Activated CD8-positive, alpha-beta memory T cell treated with anti-CD3 and anti-CD28 coated beads for 4 hours (primary cell): ENCODE measurements at regions not wholly inside any gene's neighbourhood (a gene's known extent, or its start where the extent isn't known, plus 50 kb on each side); places are given as distances from the start of the nearest gene placed in this dataset.

Experiments
- DNase-seq, 2 donors: peaks; one replicate each; pipeline ENCODE4 v3.0.0-alpha.2; 2020; ENCODE audit warnings: low read depth in 2 of 2

DNA sequence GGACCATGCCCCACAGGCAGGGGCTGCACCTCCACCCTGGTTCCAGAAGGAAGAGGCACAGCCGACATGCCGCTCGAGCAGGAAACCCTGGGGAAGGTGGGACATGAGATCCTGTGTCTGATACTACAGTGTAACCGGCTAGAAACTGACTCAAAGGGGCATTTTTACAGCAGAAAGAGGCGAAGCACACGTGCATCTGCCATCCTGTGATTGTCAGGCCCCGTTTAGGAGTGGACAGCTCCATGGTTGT, 62.7 kb downstream of the SIK1 start:
- DNase-seq = no peak

GRCh38 chr21:43363506-43364260, 63.2 kb downstream of the SIK1 start:
- DNase-seq = no peak

- DNase-seq = no peak
Measured at GRCh38 chr21:43362915-43363314, 64.0 kb downstream of the SIK1 start.

GRCh38 chr21:43362321-43362791, 64.6 kb downstream of the SIK1 start:
- DNase-seq = peak; percentile 57 to 73

GRCh38 chr21:43361493-43362296, 65.2 kb downstream of the SIK1 start:
- peak in 1 of 2 donors; percentile 17 for DNase-seq

DNA sequence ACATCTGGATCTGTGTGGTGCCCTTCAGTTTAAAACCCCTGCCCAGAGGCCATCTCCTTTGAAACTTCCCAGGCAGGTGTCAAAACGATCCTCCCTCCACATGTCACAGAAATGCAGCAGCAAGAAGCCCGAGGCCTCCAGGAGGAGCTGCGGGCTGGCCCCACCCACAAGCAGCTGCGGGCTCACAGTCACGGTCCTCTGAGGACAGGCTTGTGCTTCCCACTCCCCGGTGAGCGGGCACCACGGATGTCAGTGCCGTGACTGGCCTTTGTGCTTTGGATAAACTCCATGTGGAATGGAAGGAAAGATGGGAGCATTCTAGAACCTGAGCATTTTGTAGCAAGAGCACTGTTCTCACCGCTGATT, 65.8 kb downstream of the SIK1 start:
- DNase-seq = no peak

GRCh38 chr21:43360441-43361126, 66.3 kb downstream of the SIK1 start:
- DNase-seq = no peak

DNA sequence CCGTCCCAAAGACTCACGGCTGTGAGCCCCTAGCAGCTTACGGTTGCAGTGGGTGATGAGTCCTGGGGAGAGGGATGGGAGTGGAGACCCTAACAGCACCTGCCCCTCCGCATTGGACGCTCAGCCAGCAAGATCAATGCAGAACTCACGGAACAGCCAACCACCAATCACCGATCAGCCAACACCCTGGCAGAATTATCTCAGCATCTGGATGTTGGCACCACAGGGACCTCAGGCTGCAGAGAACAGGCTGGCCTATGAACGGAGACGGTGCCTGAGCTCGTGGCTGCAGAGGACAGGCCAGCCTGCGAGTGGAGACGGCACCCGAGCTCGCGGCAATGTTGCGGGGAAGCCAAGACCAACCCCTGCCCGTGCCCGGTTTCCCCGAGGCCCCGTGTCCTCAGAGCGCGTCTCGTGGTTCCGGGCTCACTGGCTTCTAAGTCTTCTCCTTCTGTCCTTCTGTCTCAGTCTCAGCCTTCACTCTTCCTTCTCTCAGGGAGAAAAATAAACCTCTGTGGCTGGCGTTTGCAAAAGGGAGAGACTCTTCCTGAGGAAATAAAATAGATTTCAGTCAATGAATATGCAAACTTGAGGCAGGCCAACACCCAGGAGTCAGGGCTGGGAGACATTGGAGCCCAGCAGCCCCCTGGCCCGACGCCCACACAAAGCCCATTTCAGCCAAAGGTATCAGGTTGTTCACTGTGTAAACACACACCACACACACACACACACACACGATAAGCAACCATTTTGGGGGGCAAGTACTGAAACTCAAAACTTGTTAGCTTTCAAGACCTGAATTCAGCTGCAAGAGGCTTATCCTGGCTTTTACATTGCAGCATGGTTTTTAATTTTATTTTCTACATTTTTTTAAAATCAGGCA, 67.8 kb downstream of the SIK1 start:
- no peak for DNase-seq

DNA sequence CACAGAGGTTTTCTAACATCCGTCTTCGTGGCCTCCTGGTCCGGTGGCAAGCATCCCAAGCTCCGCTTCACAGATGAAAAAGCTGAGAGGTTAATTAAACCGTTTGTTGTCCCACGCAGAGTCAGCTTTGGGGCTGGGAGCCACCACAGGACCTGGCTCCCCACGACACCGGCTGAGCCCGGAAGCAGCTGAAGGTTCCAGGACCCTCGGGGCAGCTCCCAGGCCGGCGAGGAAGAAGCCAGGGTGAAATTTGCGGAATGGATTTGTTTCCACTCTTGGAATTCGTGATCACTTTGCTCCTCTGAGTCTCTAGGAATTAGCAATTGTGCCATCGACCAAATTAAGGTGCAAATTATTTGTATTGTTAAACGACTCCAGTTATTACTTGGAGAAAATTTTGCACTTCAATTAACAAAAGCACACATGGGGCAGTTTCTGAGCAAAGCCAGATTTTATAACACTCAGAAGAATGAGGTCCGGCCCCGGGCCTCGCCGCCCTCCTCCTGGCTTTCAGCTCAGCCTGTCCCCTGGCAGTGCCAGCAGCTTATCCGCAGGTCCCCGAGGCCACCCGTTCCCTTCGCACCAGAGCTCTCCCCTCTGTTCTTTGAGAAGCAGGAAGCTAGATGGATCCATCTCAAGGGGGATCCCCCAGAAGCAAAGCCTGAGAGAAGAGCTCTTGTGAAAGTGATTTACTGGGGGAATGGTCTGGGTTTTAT, 69.1 kb downstream of the SIK1 start:
- DNase-seq = no peak

GRCh38 chr21:43355925-43356289, 71.0 kb downstream of the SIK1 start:
- no peak for DNase-seq

DNA sequence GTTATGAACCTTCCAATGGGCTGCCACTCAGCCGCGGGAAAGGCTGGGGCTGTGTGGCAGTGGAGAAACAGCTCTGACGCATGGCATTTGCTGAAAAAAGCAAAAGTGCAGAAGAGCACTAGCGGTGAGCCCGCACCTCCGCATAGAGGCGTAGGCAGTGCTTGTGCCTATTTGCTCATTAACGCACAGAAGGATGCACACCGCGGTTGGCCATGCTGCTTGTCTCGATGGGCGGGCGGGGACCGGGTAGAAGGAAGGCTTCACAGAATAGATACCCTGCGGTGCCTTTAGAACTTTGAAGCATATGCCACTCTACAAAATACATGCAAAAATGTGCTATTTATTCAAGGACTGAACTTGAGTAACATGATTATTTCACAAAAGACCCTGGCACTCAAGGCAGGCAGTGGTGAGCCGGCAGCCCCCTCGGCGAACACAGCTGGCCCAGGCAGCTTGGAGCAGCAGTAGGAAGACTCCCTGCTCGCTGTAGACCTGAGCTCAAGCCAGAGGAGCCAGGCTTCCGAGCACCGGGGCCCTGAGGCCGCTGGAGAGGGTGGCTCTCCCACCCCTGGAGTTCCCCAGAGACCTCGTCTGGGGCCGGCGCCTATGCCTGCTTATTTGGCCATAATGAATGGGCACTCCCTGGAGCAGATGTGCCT, 71.5 kb downstream of the SIK1 start:
- no peak for DNase-seq

DNA sequence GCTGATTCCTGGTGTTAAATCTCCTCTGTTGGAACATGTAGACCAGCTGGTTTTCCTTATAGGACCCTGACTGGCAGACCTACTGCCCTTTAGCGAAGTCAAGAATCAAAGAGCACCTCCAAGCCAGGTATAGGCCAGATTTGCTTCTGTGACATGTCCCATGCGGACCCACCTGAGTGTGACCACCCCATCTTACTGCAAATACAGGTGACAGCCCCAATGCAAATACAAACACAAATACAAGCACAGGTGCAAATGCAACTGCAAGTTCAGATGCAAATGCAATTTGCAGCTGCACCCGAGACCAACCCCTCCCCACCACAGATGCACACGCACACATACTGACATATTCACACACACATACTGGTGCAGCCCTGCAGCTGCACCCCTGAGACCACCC, 72.3 kb downstream of the SIK1 start:
- no peak for DNase-seq

DNA sequence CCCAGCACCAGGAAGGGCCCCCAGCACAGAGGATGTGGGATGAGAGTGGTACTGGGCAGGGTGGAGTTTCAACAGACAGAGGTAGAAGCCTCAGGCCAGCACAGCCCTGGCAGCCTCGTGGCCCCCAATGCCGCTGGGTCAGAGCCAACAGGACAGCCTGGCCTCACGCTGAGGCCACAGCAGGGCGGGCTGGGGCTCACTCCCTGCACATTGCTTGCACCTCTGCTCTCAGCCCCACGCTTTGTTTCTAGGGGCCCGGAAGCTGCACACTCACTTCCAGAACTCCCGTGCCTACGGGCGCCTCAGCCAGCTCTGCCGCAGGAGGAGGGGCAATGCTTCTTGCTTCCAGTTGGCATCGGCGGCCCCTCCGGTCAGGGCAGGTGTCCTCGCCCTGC, 72.9 kb downstream of the SIK1 start:
- no peak for DNase-seq

DNA sequence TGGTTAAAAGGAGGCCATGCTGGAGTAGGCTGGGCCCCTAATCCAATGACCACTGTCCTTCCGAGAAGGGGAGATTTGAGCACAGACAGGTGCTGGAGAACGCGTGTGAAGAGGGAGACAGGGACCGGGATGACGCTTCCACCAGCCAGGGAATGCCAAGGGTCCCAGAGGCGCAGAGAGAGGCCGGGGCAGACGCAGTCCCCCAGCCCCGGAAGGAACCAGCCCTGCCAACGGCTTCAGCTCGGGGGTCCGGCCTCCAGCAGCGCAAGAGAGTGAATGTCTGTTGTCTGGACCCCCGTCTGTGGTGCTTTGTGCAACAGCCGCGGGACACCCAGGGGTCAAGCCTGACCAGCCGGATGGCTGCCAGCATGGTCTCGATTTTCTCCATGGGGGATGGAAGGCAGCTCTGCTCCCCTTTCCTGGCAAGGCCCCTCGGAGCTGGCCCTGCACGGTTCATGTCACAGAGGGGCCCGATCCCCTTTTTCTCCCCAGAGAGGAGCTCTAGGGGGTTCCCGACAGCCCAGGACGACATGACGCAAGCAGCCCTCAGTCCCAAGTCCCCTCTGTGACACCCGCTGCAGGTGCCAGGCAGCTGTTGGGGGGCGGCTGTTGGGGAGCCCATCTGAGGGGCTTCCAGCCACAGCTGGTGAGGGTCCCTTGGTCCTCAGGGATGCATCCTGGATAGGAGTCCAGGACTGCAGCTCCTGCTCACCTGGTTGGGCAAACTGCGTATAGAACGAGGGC, 73.5 kb downstream of the SIK1 start:
- DNase-seq = no peak

DNA sequence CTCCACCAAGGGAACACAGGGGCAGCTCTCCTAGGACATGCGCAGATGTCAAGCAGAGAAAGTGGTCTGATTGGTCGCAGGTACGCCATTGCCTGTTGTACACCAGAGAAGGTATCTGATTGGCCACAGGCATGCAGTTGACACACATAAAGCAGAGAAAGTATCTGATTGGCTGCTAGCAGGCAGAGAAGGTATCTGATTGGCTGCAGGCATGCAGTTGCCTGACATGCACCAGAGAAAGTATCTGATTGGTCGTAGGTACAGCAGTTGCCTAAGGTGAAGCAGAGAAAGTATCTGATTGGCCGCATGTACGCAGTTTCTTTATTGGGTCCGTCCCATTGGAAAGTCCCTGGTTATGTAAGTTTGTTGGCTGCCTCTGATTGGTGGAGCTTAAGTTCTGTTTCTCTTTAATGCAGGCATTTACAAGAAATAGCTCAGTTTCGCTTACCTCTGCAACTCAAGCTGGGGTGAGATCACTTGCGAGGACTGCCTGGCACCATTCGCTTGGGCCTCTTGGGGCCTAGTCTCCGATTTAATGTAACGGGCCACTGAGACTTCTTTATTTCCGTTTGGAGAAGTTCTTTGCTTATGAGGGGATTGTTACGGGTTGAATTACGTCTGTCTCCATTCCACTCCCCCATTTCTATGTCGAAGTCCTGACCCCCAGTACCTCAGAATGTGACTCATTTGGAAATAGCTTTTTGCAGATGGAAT, 74.2 kb downstream of the SIK1 start:
- DNase-seq = no peak

- no peak for DNase-seq
Measured at GRCh38 chr21:43352154-43352537, 74.8 kb downstream of the SIK1 start.

GRCh38 chr21:43351501-43352153, 75.3 kb downstream of the SIK1 start:
- no peak for DNase-seq

GRCh38 chr21:43349644-43350043, 77.3 kb downstream of the SIK1 start:
- no peak for DNase-seq

- DNase-seq = no peak
Measured at GRCh38 chr21:43348801-43349261, 78.1 kb downstream of the SIK1 start.
